ENCODE measurements at regions not wholly inside any gene's neighbourhood (a gene's known extent, or its start where the extent isn't known, plus 50 kb on each side); places are given as distances from the start of the nearest gene placed in this dataset.

DNA sequence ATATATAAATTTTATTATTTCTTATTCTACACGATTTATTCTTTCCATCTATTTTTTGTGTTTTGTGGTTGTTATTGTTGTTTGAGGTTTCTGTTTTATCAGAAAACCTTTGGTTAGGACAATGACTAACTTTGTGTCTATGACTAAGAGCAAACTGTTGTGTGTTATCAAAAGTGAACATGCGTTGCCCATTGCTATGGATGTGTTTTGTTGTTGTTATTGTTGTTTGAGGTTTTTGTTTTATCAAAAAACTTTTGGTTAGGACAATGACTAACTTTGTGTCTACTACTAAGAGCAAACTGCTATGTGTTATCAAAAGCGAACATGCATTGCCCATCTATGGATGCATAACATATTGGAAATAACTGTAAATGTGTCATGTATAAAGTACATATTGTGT, 692.3 kb downstream of the SLITRK1 start:
- TF ChIP-seq CTCF (IDR thresholded peaks at IDR 0.05; ENCODE audit: poor library complexity): no peak
- TF ChIP-seq EZH2phosphoT487 (IDR thresholded peaks at IDR 0.05; ENCODE audit: low read depth, severe bottlenecking, unreplicated experiment): no peak
- no peak for TF ChIP-seq EZH2 (IDR thresholded peaks at IDR 0.05; ENCODE audit: borderline replicate concordance)

All from hepatocyte (in vitro differentiated cells).